H1 (cell line): ENCODE measurements at regions not wholly inside any gene's neighbourhood (a gene's known extent, or its start where the extent isn't known, plus 50 kb on each side); places are given as distances from the start of the nearest gene placed in this dataset.

Experiments
- NANOG ChIP-seq: IDR thresholded peaks from 2 replicates; pipeline ENCODE4 v1.6.1; 2011; ENCODE audit warnings: low read length, low read depth, mild to moderate bottlenecking, inconsistent platforms; ENCODE audit not compliant: insufficient read depth, poor library complexity, severe bottlenecking

GRCh38 chr13:73741742-73742141 lies 392.5 kb downstream of the KLF12 start (continued):
- TF ChIP-seq NANOG, result no peak
